ENCODE measurements at regions not wholly inside any gene's neighbourhood (a gene's known extent, or its start where the extent isn't known, plus 50 kb on each side); places are given as distances from the start of the nearest gene placed in this dataset.

- TF ChIP-seq CTCF (IDR thresholded peaks at IDR 0.05) (no peak), ZFX (IDR thresholded peaks at IDR 0.05; ENCODE audit: borderline replicate concordance) (no peak)
Observed at GRCh38 chr13:65917731-65918130, 1312.4 kb downstream of the PCDH9 start.

All from 22Rv1 (cell line).